Right cardiac atrium (tissue), 5 donors: ENCODE measurements at regions not wholly inside any gene's neighbourhood (a gene's known extent, or its start where the extent isn't known, plus 50 kb on each side); places are given as distances from the start of the nearest gene placed in this dataset.
"Not testable (repeated sequence)": the region's sequence is repeated elsewhere in the genome, so short reads cannot be mapped to it uniquely, and the experiment has no call there.

Experiments used
- ATAC-seq, 2 donors: fragments of 200-7000 bp; cut with Tn5 transposase; one replicate each; pipeline versions ENCODE4 v1.8.0 to v1.9.1; 2020; ENCODE audit warnings: moderate library complexity in 2 of 2, mild to moderate bottlenecking in 1 of 2
- DNase-seq, 3 donors: peaks; one replicate each; pipeline ENCODE4 v3.0.0-alpha.2; 2020
- H3K27ac ChIP-seq: one replicate; pipeline ENCODE4 v1.5.1; 2013; ENCODE audit warnings: mild to moderate bottlenecking, low read length, control low read depth, moderate library complexity
- H3K27me3 ChIP-seq: one replicate; pipeline ENCODE4 v1.6.1; 2013; ENCODE audit not compliant: control insufficient read depth, insufficient read depth
- H3K4me1 ChIP-seq: one replicate; pipeline ENCODE4 v1.6.1; 2013; ENCODE audit warnings: low read length; ENCODE audit not compliant: control insufficient read depth, insufficient read depth
- H3K4me3 ChIP-seq: one replicate; pipeline ENCODE4 v1.5.1; 2013; ENCODE audit warnings: low read length, control low read depth
- H3K9me3 ChIP-seq: one replicate; pipeline ENCODE4 v1.6.1; 2013; ENCODE audit warnings: low read length; ENCODE audit not compliant: control insufficient read depth
- WGBS: extraction: QIAGEN DNeasy Blood & Tissue Kit; methylation state at CpG from one replicate; pipeline ENCODE4 v1.1.7; 2013; 5-methylcytosine and 5-hydroxymethylcytosine counted together
- intact Hi-C, 4 donors: fragments of 100-400 bp; cut with DNase I; formaldehyde crosslinking; loops; one replicate each; pipeline versions ENCODE4 v1.11.0 to v1.14.0; 2022 to 2023
- donor health status: healthy with polysubstance abuse.
- donor health status: DM: no; HTN: yes; CAD: no.
- donor health status: DM: no; HTN: no; CAD: no.
- donor health status: DM: no; HTN: yes; CAD: no; lungs with severe emphysema.
- donor health status: DM: yes; HTN: yes; CAD: no.

DNA sequence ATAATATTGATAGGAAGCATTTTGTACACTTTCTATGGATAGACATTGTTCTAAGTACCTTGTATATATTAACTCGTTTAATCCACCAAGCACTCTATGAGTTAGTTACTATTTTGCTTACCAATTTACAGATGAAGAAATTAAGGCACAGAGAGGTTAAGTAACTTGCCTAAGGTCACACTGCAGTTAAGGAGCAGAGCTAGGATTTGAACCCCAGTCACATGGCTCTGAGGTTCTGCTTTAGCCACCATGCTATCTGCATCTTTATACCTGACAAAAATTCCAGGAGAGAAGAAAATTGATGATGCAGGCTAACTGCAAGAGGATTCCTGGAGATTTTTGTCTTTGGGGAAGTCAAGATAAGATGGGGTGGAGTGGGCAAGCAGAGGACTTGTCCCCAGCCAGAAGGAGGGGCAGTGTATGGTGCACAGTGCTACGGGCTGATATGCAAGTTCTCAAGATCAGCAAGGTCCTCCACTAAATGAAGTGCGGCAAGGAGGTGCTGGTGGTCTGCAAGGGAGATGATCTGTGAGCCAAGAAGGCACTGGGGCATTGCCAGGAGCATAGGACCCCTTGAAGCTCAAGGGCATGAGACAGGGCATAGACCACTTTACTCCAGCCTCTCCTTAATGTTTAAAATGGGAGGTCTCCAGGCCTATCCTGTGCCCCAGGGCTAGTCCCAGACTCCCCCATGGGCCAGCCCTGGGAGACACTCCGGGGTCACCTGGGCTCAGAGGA is 430.6 kb downstream of the RPS24 start:
- DNase-seq (no peak), ATAC-seq (peak in 1 of 2 donors; percentile 19)
- WGBS: 74% methylated on average over 4 of the region's 4 CpGs
- H3K4me3 ChIP-seq: no peak overlapping the region
- intact Hi-C loops: no loop called here
- H3K9me3 ChIP-seq: no peaks in the 10 kb centered on the region
- H3K4me1 ChIP-seq: no peaks in the 10 kb centered on the region
- no peak overlapping the region for H3K27ac ChIP-seq
- no peaks in the 10 kb centered on the region for H3K27me3 ChIP-seq

GRCh38 chr10:78464856-78465267 is 431.2 kb downstream of the RPS24 start:
- H3K4me3 ChIP-seq: no peak overlapping the region
- WGBS: 56% methylated on average over 13 of the region's 13 CpGs
- H3K27me3 ChIP-seq: no peaks in the 10 kb centered on the region
- no peaks in the 10 kb centered on the region for H3K4me1 ChIP-seq
- DNase-seq: no peak
- ATAC-seq: peak; percentile 19 to 27
- H3K27ac ChIP-seq: no peak overlapping the region
- intact Hi-C loops: no loop called here
- H3K9me3 ChIP-seq: no peaks in the 10 kb centered on the region

DNA sequence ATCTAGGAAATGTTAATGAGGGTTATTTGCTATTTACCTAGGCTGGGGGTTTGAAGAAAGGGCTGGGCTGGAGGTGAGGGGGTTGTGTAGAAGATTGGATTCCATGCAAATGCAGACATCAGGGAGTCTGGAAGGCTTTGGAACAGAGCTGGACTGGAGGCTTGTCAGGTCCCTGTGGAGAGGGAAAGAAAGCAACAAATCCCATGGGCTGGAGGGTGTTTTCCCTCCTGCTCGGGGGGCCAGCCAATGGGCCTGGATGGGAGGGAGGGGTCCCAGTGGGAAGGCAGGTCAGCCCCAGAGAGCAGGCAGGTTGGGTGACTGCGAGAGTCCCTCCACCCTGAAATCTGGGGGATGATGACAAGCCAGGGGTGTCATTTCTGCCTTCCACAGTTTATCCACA is 431.8 kb downstream of the RPS24 start:
- 88% methylated on average over 2 of the region's 2 CpGs for WGBS
- intact Hi-C loops: no loop called here
- ATAC-seq (no peak), DNase-seq (no peak)
- no peaks in the 10 kb centered on the region for H3K9me3 ChIP-seq
- no peak overlapping the region for H3K4me3 ChIP-seq
- no peaks in the 10 kb centered on the region for H3K4me1 ChIP-seq
- no peaks in the 10 kb centered on the region for H3K27me3 ChIP-seq
- H3K27ac ChIP-seq: no peak overlapping the region

- intact Hi-C loops: no loop called here
- no peak overlapping the region for H3K4me3 ChIP-seq
- H3K27ac ChIP-seq: no peak overlapping the region
- ATAC-seq (no peak), DNase-seq (no peak)
- no peaks in the 10 kb centered on the region for H3K27me3 ChIP-seq
- no peaks in the 10 kb centered on the region for H3K4me1 ChIP-seq
- no peaks in the 10 kb centered on the region for H3K9me3 ChIP-seq
- WGBS: 86% methylated on average over 5 of the region's 7 CpGs
Measured at GRCh38 chr10:78467496-78468106, 433.9 kb downstream of the RPS24 start.

DNA sequence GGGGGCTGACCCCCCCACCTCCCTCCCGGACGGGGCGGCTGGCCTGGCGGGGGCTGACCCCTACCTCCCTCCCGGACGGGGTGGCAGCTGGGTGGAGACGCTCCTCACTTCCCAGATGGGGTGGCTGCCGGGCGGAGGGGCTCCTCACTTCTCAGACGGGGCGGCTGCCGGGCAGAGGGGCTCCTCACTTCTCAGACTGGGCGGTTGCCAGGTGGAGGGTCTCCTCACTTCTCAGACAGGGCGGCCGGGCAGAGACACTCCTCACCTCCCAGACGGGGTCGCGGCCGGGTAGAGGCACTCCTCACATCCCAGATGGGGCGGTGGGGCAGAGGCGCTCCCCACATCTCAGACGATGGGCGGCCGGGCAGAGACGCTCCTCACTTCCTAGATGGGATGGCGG is 435.1 kb downstream of the RPS24 start:
- intact Hi-C loops, H3K9me3 ChIP-seq, H3K4me3 ChIP-seq, H3K4me1 ChIP-seq, H3K27ac ChIP-seq, H3K27me3 ChIP-seq, DNase-seq, ATAC-seq: not testable (repeated sequence)
- 94% methylated on average over 26 of the region's 26 CpGs for WGBS

DNA sequence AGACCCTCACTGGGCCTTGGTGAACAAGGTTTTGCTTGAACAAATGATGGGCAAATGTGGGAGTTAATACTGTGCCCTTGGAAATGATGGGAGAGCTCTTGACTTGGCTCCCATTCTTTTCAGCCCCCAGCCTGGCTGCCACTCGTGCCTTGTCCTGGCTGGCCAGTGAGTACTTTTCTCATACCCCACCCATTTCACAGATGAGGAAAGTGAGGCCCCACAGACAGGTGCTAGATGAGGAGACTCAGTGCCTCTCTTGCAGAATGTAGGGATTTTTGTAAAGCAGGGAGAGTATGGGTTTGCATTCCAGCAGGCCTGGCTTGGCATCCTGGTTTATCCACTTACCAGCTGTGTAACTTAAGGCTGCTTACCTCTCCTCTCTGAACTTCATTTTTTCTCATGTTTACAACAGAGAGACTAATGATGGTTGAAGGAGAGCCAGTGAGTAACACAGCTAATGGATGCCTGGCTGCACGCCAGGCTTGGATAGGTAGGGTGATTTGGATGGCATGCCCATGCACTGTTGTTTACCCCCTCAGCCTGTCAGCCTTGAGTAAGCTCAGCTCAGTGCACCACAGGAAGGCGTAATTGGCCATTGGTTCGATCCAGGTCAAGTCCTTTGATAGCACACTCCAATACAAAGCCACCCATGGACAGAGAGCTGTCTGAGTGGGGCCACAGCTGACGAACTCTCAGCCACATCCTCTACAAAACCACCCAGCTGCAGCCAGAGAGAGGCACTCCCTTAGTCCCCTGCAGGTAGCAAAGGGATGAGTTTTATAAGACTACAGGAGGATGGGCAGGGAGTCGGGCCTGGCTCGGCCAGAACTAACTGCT is 436.8 kb downstream of the RPS24 start:
- Histone ChIP-seq H3K4me1 (no peaks in the 10 kb centered on the region), H3K27me3 (no peaks in the 10 kb centered on the region), H3K9me3 (no peaks in the 10 kb centered on the region), H3K4me3 (no peak overlapping the region), H3K27ac (no peak overlapping the region)
- intact Hi-C loops: no loop called here
- DNase-seq: peak in 1 of 3 donors; percentile 63
- ATAC-seq: no peak
- 81% methylated on average over 7 of the region's 7 CpGs for WGBS

DNA sequence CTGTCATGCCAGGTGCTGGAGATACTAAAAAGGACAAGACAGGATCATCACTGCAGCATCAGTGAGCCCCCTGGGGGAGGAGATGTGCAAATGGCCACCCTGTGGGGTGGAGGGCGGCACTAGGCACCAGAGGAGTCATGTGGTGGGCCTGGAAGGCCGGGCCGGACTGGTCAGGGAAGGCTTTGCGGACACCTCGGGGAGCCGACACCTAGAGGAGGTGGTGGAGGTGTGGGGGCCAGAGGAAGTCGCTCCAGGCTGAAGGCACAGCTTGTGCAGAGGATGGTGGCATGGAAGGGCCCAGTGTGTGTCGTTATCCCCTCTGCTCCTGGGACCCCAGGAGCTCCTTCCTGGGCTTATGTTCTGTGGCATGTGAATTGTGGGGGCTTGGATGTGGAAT is 437.7 kb downstream of the RPS24 start:
- no peaks in the 10 kb centered on the region for H3K27me3 ChIP-seq
- WGBS: 84% methylated on average over 8 of the region's 8 CpGs
- H3K4me1 ChIP-seq: no peaks in the 10 kb centered on the region
- H3K27ac ChIP-seq: no peak overlapping the region
- intact Hi-C loops: no loop called here
- peak; percentile 13 to 33 for ATAC-seq
- no peaks in the 10 kb centered on the region for H3K9me3 ChIP-seq
- DNase-seq: no peak
- H3K4me3 ChIP-seq: no peak overlapping the region

GRCh38 chr10:78471723-78472550 is 438.3 kb downstream of the RPS24 start:
- Histone ChIP-seq H3K9me3 (no peaks in the 10 kb centered on the region), H3K4me1 (no peaks in the 10 kb centered on the region), H3K4me3 (no peak overlapping the region), H3K27ac (no peak overlapping the region), H3K27me3 (no peaks in the 10 kb centered on the region)
- DNase-seq: no peak
- WGBS: 83% methylated on average over 11 of the region's 11 CpGs
- ATAC-seq: peak in 1 of 2 donors; percentile 27
- intact Hi-C loops: no loop called here

DNA sequence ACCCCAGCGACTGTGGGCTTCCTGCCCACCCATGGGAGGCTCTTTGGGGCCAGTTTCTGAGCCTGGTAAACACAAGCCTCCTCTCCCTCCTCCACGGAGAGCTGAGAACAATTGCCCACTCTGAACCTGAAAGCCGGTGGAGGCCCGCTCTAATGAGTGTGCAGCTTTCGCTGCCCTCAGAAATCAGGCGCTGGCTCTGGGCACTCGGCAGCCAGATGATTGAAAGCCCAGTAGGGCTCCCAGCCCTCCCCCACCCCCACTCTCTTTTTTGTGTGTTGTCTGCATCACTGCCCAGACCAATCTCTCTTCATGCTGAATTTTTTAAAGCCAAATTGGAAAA is 438.9 kb downstream of the RPS24 start:
- intact Hi-C loops: no loop called here
- Histone ChIP-seq H3K9me3 (no peaks in the 10 kb centered on the region), H3K4me3 (no peak overlapping the region), H3K27ac (no peak overlapping the region), H3K27me3 (no peaks in the 10 kb centered on the region), H3K4me1 (no peaks in the 10 kb centered on the region)
- DNase-seq (no peak), ATAC-seq (no peak)
- WGBS: 62% methylated on average over 7 of the region's 7 CpGs

DNA sequence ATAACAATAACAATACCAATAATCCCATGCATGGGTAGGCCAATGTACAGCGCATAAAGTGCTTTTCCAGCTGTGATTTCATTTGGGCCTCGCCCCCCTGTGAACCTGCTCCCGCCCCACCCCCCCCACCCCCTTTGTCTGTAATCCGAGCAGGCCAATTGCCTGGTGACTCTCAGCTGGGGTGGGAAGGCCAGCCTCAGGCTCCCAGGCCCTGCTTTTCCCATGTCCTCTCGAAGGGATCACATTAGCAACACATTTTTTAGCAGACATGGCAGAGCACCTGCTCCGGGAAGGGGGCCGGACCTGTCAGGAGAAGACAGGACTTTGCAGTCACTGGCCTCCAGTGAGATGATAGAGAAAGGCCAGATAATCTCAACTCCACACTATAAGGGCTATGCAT is 439.3 kb downstream of the RPS24 start:
- H3K9me3 ChIP-seq: no peaks in the 10 kb centered on the region
- WGBS: 78% methylated on average over 7 of the region's 7 CpGs
- no peaks in the 10 kb centered on the region for H3K27me3 ChIP-seq
- intact Hi-C loops: no loop called here
- no peak for DNase-seq
- no peak overlapping the region for H3K27ac ChIP-seq
- no peak for ATAC-seq
- no peaks in the 10 kb centered on the region for H3K4me1 ChIP-seq
- no peak overlapping the region for H3K4me3 ChIP-seq
